Skeletal muscle tissue (tissue), 3 donors: ENCODE measurements at regions not wholly inside any gene's neighbourhood (a gene's known extent, or its start where the extent isn't known, plus 50 kb on each side); places are given as distances from the start of the nearest gene placed in this dataset.
"Not testable (repeated sequence)": the region's sequence is repeated elsewhere in the genome, so short reads cannot be mapped to it uniquely, and the experiment has no call there.

ENCODE experiments used
- H3K27ac ChIP-seq: one replicate; pipeline ENCODE4 v1.7.0; 2013; ENCODE audit warnings: mild to moderate bottlenecking, low read depth, low read length, inconsistent platforms
- H3K27me3 ChIP-seq, 3 donors: one replicate each; pipeline ENCODE4 v1.7.0; 2013; ENCODE audit warnings: low read length in 3 of 3; ENCODE audit not compliant: control insufficient read depth in 3 of 3, insufficient read depth in 3 of 3
- H3K36me3 ChIP-seq, 3 donors: one replicate each; pipeline ENCODE4 v1.7.0; 2013; ENCODE audit warnings: low read length in 3 of 3; ENCODE audit not compliant: control insufficient read depth in 3 of 3, insufficient read depth in 3 of 3
- H3K4me1 ChIP-seq, 3 donors: one replicate each; pipeline ENCODE4 v1.7.0; 2013; ENCODE audit warnings: low read length in 3 of 3, mild to moderate bottlenecking in 3 of 3; ENCODE audit not compliant: control insufficient read depth in 3 of 3, insufficient read depth in 3 of 3
- H3K4me3 ChIP-seq, 3 donors: one replicate each; pipeline ENCODE4 v1.7.0; 2013; ENCODE audit warnings: low read length in 3 of 3
- H3K9ac ChIP-seq, 3 donors: one replicate each; pipeline ENCODE4 v1.7.0; 2013; ENCODE audit warnings: low read length in 3 of 3, mild to moderate bottlenecking in 3 of 3, moderate library complexity in 2 of 3, low read depth in 1 of 3
- H3K9me3 ChIP-seq, 3 donors: one replicate each; pipeline ENCODE4 v1.7.0; 2013; ENCODE audit warnings: low read length in 3 of 3; ENCODE audit not compliant: control insufficient read depth in 3 of 3
- donor health status: Osteomylitis.

- not testable (repeated sequence) for H3K9ac ChIP-seq, H3K9me3 ChIP-seq, H3K4me1 ChIP-seq, H3K27me3 ChIP-seq, H3K36me3 ChIP-seq, H3K27ac ChIP-seq, H3K4me3 ChIP-seq
These were observed 513.4 kb downstream of the AMY1C start for GRCh38 chr1:104263110-104263509.

GRCh38 chr1:104264521-104264920, 514.8 kb downstream of the AMY1C start:
- Histone ChIP-seq H3K27ac (no peak overlapping the region), H3K36me3 (no peaks in the 10 kb centered on the region), H3K4me1 (no peaks in the 10 kb centered on the region), H3K9ac (no peak overlapping the region), H3K4me3 (no peak overlapping the region), H3K9me3 (no peaks in the 10 kb centered on the region), H3K27me3 (no peaks in the 10 kb centered on the region)

- Histone ChIP-seq H3K9ac (no peak overlapping the region), H3K9me3 (no peaks in the 10 kb centered on the region), H3K4me3 (no peak overlapping the region), H3K36me3 (no peaks in the 10 kb centered on the region), H3K4me1 (no peaks in the 10 kb centered on the region), H3K27me3 (no peaks in the 10 kb centered on the region), H3K27ac (no peak overlapping the region)
These were observed 515.5 kb downstream of the AMY1C start for GRCh38 chr1:104265163-104265562.

- Histone ChIP-seq H3K36me3 (no peaks in the 10 kb centered on the region), H3K27ac (no peak overlapping the region), H3K9ac (no peak overlapping the region), H3K27me3 (no peaks in the 10 kb centered on the region), H3K9me3 (no peaks in the 10 kb centered on the region), H3K4me3 (no peak overlapping the region), H3K4me1 (no peaks in the 10 kb centered on the region)
These were observed 516.9 kb downstream of the AMY1C start for GRCh38 chr1:104266612-104267011.

- not testable (repeated sequence) for H3K36me3 ChIP-seq, H3K27ac ChIP-seq, H3K4me3 ChIP-seq, H3K9me3 ChIP-seq, H3K4me1 ChIP-seq, H3K9ac ChIP-seq, H3K27me3 ChIP-seq
These were observed 538.6 kb downstream of the AMY1C start for GRCh38 chr1:104288322-104288721.

- H3K9ac ChIP-seq = no peak overlapping the region
- H3K4me1 ChIP-seq = no peaks in the 10 kb centered on the region
- no peak overlapping the region for H3K27ac ChIP-seq
- no peaks in the 10 kb centered on the region for H3K36me3 ChIP-seq
- no peak overlapping the region for H3K4me3 ChIP-seq
- no peaks in the 10 kb centered on the region for H3K27me3 ChIP-seq
- H3K9me3 ChIP-seq = no peaks in the 10 kb centered on the region
These were observed 541.5 kb downstream of the AMY1C start for GRCh38 chr1:104291156-104291555.

- no peaks in the 10 kb centered on the region for H3K27me3 ChIP-seq
- H3K4me1 ChIP-seq = no peaks in the 10 kb centered on the region
- no peaks in the 10 kb centered on the region for H3K9me3 ChIP-seq
- H3K36me3 ChIP-seq = no peaks in the 10 kb centered on the region
- no peak overlapping the region for H3K27ac ChIP-seq
- no peak overlapping the region for H3K9ac ChIP-seq
- H3K4me3 ChIP-seq = no peak overlapping the region
These were observed 544.6 kb downstream of the AMY1C start for GRCh38 chr1:104294259-104294658.

- no peak overlapping the region for H3K4me3 ChIP-seq
- H3K9me3 ChIP-seq = no peaks in the 10 kb centered on the region
- H3K36me3 ChIP-seq = no peaks in the 10 kb centered on the region
- no peak overlapping the region for H3K9ac ChIP-seq
- H3K4me1 ChIP-seq = no peaks in the 10 kb centered on the region
- no peaks in the 10 kb centered on the region for H3K27me3 ChIP-seq
- H3K27ac ChIP-seq = no peak overlapping the region
These were observed 545.8 kb downstream of the AMY1C start for GRCh38 chr1:104295511-104295910.

GRCh38 chr1:104309673-104310072, 560.0 kb downstream of the AMY1C start:
- no peaks in the 10 kb centered on the region for H3K9me3 ChIP-seq
- H3K36me3 ChIP-seq = no peaks in the 10 kb centered on the region
- H3K27ac ChIP-seq = no peak overlapping the region
- H3K4me3 ChIP-seq = no peak overlapping the region
- no peaks in the 10 kb centered on the region for H3K27me3 ChIP-seq
- H3K4me1 ChIP-seq = no peaks in the 10 kb centered on the region
- H3K9ac ChIP-seq = no peak overlapping the region

- H3K27ac ChIP-seq = no peak overlapping the region
- no peaks in the 10 kb centered on the region for H3K36me3 ChIP-seq
- H3K9ac ChIP-seq = no peak overlapping the region
- no peaks in the 10 kb centered on the region for H3K9me3 ChIP-seq
- no peak overlapping the region for H3K4me3 ChIP-seq
- no peaks in the 10 kb centered on the region for H3K4me1 ChIP-seq
- H3K27me3 ChIP-seq = no peaks in the 10 kb centered on the region
These were observed 566.1 kb downstream of the AMY1C start for GRCh38 chr1:104315823-104316222.

GRCh38 chr1:104322131-104322530, 572.4 kb downstream of the AMY1C start:
- no peaks in the 10 kb centered on the region for H3K36me3 ChIP-seq
- H3K27ac ChIP-seq = no peak overlapping the region
- no peak overlapping the region for H3K4me3 ChIP-seq
- H3K4me1 ChIP-seq = no peaks in the 10 kb centered on the region
- H3K27me3 ChIP-seq = no peaks in the 10 kb centered on the region
- no peak overlapping the region for H3K9ac ChIP-seq
- H3K9me3 ChIP-seq = no peaks in the 10 kb centered on the region
